ENCODE measurements at regions not wholly inside any gene's neighbourhood (a gene's known extent, or its start where the extent isn't known, plus 50 kb on each side); places are given as distances from the start of the nearest gene placed in this dataset.
A peak's percentile ranks its signal among the peaks of the same experiment; 100 is the strongest.

DNA sequence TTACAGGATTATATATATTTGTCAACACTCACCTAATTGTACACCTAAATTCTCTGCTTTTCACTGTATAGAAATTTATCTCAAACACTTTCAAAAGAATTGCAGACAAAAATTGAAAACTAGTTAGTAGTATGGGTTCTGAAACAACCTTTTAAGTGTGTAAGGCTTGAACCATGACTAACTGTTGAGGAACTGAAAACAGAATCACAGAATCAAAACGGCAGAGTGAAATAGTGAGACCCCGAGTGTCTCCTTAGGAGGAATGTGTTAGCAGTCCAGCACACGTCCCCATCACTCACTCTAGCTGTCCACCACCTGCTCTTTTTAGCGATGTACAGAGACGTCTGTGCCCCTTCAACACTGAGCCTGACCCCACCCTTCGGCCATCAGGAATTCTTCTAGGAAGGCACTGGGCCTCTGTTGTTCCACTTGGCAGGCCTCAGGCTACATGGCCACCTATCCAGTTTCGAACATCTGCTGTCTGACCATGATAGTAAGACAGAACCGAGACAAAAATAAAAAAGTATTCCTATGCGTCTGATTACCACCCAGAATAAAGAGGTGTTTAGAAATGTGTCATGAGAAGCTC lies 227.4 kb downstream of the C6orf118 start:
- DNase-seq: no peak

DNA sequence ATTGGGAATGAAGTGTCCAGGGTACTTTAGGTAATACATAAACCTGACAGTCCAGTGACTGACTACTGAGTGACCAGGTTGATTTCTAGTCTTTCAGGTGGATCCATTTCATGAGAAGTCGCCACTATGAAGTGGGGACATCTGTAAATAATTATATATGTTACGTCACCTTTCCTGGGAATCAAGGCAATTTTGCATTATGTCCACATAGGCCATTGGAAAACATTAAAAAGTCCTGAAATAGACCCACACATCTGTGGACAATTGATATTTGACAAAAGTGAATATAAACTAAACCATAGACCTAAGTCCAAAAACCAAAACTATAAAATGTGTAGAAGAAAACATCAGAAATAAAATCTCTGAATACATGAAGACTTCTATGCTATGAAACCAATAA lies 231.5 kb downstream of the C6orf118 start:
- no peak for DNase-seq

DNA sequence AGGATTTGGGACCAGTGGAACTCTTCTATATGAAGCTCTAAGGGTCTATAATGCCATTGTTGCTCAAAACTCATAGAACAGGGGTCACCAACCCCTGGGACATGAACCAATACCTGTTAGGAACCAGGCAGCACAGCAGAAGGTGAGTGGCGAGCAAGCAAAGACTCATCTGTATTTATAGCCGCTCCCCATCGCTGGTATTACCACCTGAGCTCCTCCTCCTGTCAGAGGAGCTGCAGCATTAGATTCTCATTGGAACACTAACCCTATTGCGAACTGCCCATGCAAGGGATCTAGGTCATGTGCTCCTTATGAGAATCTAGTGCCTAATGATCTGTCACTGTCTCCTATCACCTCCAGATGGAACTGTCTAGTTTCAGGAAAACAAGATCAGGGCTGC lies 237.5 kb downstream of the C6orf118 start:
- no peak for DNase-seq

DNA sequence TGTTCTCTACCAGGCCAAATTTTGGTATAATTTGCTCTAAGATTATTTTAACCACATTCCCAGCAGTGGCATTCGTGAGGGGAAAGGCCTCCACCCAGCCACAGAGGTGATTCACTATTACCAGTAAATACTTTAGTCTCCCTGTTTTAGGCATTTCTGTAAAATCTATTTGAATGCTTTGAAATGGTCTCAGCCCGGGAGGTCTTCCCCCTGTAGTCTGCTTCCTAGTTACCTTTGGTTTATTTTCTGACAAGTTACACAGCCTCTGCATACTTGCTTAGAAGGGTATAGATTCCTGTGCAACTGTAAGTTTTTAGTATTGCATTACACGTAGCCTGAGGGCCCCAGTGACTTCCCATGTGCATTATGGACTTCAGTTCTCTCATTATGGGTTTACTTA lies 248.7 kb downstream of the C6orf118 start:
- no peak for DNase-seq

DNA sequence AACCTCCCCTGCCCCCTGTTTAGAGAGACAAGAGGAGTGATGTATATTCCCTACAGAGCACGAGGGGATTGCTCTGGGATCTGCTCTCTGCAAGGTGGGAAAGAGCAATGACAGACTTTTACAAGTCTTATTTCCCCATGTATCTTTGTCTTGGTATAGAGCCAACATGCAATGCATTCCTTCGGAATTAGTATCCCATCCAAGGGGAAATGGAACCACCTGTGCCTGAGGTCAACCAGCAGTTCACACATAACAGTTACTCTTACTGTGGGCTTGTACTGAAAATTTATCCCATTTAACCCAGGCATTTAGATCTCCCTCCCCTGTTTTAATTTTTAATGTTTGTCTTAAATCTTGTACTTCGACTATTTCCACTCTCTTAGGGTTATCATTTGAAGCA lies 250.4 kb downstream of the C6orf118 start:
- no peak for DNase-seq

DNA sequence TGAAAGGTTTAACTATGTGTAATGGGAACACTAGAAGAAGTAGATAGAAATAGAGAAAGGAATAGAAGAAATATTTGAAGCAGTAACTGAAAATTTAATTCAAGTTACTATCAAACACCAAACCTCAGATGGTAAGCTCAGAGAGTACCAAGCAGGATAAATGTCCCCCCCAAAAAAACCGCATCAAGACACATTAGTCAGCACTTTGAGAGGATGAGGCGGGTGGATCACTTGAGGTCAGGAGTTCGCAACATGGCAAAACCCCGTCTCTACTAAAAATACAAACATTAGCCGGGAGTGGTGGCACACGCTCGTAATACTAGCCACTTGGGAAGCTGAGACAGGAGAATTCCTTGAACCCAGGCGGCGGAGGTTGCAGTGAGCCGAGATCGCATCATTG lies 253.1 kb downstream of the C6orf118 start:
- no peak for DNase-seq

DNA sequence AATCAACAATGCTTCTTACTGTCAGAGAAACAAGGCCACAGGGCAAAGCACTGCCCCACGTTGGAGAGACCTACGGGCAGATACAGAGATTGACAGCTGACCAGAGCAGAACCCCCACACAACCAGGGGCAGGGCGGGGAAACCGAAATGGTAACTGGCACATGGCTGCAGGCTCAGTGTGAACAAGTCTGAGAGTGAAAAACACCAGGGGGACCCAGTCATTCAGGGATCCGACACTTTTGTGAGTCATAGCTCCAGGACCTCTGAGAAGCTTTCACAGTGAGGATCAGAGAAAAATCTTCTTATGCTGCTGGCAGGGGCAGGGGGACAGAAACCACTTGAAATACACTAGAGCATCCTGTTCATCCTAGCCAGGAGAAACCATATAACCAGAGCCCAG lies 254.2 kb downstream of the C6orf118 start:
- DNase-seq: no peak

DNA sequence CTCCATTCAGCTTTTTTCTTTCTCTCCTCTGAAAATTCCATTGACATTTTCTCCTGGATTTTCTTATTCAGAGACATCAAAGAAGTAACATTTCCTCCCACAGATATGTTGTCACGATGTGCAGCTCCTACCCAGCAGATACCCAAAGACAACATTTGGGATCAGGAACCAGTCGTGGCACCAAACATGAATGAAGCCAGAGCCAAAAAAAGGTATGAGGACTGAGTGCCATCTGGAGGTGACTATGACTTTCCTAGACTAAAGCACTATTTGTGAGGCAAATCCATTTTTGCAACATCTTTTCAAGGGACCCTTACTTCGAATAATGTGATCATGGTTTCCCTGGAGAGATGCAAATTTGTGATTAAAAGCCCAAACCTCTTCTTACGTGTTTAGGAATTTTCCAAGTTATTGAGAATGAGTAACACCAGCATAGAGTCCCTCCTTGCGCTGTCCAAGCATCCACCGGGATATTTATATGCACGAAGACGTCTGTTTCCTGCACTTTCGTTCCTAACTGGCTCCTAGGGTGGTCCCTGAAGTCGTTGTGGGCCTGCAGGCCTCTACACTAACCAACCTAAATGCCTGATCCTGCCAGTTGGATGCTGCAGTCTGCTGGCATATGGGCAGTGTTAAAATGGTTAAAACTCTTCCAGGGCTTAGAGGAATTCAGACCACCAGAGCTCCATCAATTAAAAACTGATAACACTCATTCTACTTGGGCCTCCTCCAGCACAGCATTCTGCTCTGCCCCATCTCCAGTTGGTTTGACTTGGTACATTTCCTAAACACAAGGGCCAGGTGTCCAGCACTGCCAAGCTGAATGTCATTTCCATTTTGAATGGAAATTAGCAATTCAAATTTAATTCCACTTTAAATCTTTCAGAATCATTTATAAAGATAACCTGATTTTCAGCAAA lies 256.6 kb downstream of the C6orf118 start:
- no peak for DNase-seq

DNA sequence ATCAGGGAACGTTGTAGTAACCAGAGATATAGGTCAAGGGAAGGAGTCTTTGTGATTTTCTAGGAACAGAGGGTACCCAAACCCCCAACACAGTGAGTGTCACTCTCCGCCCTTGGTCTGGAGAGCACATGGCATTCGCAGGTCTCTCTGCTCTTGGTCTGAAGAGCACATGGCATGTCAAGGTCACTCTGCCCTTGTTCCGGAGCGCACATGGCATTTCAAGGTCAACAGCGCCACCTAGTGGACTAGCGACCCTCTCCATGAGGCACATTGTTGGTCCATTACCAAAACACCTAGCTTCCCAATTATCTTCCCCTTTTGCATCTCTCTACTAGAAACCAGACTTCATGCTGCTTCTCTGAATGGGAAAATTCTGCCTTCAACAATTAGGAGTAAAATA lies 260.0 kb downstream of the C6orf118 start:
- peak in 1 of 5 donors; percentile 1 for DNase-seq

DNA sequence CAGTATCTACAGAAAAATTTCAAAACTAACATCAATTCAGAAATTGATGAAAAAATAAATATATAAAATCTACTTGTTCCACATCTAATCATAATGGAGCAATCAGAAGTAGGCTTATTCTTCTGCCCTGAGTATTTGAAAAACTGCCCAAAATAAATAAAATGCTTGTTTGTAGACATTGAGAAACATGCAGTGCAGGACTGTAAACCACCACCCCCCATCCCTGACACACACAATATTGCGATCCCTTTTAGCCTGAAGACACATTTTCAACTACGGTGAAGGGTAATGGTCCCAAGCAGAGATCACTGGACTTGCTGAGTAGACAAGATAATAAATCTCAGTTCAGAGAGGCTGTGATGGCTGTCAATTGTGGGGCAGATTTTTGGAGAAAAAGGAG lies 261.5 kb downstream of the C6orf118 start:
- no peak for DNase-seq

DNA sequence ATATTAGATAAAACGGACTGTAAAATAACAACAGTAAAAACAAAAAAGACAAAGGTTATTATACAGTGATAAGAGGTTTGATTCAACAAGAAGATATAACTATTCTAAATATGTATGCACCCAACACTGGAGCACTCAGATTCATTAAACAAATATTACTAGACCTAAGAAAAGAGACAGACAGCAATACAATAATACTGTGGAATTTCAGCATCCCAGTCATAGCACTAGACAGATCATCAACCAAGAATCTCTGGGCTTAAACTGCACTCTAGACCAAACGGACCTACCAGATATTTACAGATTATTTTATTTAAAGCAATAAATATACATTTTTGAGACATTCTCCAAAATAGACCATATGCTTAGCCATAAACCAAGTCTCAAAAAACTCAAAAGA lies 263.8 kb downstream of the C6orf118 start:
- DNase-seq: no peak

DNA sequence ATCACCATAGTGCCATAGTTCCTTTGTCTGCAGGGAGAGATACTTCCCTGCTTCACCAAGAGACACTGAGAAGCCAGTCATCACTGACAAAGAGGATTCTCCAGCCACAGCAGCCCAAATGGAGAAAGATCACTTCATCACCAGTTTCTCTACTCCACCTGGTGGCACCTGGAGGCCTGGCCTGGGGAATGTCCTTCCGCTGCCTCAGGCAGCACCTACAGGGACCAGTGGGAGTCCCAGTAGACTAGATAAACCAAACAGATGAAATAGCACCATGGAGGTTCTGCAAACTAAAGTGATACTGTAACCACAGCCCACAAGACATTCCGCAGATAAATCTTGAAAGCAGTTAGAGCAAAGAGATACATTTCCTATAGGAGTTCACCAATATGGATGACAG lies 266.5 kb downstream of the C6orf118 start:
- no peak for DNase-seq

DNA sequence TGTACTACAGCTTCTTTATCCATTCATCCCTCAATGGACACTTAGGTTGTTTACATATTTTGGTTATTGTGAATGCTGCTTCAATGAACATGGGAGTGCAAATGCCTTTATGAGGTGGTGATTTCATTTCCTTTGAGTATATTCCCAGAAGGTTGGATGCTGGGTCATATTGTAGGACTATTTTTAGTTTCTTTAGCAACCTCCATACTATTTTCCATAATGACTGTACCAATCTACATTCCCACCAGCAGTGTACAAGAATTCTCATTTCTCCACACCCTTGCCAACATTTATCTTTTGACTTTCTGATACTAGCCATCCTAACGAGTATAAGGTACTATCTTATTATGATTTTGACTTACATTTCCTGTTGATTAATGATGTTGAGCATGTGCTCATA lies 269.0 kb downstream of the C6orf118 start:
- DNase-seq: no peak

DNA sequence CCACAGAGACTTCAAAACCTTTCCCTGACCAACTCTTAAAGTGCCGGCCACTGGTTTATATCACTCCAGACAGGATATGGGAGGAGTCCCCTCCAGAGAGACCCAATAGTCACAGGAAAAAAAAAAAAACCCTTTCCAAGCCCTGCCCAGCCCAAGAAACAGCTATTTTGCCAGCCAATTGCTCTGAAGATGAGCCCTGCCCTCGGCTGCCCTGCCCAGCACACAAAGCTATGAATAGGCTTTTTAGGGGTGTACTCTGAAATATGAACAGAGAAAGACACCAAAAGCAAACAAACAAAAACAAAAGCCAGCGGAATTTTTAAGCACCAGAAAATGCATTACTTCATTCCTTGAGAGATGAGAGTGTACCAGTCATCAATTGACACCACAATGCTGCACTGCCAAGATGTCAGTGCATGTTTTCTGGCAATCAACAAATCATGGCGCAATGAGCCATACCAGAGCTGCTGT lies 275.1 kb downstream of the C6orf118 start:
- no peak for DNase-seq

DNA sequence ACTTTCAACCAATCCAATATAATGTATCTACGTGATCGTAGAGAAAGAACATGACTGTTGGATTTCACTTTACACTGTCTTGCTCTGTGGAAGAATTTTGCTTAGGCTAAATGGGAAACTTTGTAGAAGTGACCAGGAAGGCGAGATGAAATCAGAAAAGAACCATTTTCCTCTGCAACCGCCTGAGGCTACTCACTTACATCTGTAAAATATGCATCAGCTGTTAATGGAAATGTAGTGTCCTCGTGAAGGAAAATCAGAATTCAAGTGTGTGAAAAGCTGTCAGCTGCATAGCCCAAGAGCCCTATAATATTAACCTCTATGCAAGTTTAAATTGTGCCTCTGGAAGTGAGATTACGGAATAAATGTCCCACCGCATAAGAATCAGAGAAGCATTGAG lies 277.9 kb downstream of the C6orf118 start:
- DNase-seq: no peak

DNA sequence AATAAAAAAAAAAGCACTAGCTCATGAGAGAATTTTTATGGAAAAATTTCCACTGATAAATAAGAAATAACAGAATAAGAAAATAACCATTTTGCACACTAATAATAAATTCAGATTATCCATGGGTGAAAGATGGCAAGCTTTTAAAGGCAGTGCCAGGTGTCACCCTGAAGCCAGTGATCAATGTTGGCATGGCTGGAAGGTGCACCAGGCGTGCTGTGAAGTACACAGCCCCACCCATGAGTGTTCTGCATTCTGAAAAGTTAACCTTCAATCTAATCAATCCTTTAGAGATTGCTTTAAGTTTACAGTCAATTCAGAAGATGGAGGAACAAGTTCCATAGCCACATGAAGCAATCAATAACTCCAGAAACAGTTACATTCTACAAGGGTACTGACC lies 284.4 kb downstream of the C6orf118 start:
- DNase-seq: no peak

DNA sequence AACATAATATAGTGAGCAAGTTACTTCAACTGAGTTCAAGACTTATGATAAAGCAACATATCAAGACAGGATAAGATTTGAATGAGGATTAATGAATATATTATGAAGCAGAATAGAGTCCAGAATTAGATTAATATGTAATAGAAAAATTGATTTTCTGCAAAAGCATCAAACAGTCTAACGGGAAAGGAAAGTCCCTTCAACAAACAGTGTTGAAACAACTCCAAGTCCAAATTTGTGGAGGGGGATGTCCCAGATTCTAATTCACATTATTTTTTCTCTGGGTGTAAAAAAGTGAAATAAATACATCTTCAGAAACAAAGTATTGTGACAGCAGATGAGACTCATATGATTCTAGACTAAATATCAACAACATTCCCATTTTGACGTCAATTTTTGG lies 289.7 kb downstream of the C6orf118 start:
- DNase-seq: no peak

DNA sequence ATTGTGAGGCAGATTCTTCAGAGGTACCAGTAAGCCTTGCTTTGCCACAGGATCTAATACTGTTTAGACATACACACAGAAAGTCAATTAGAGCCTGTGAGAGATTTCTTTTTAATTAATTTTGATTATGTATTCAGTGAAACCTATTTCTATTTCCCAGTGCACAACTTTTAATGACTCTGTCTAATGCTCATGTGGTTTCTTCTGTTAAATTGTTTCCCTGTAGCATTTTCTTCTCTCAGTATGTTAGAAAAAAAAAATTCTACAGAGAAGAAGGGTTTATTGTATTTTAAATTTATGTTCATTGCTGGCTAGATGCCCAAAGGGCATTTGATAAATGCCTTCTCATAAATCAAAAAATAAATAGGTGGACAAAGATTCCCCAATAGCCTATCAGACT lies 293.7 kb downstream of the C6orf118 start:
- no peak for DNase-seq

DNA sequence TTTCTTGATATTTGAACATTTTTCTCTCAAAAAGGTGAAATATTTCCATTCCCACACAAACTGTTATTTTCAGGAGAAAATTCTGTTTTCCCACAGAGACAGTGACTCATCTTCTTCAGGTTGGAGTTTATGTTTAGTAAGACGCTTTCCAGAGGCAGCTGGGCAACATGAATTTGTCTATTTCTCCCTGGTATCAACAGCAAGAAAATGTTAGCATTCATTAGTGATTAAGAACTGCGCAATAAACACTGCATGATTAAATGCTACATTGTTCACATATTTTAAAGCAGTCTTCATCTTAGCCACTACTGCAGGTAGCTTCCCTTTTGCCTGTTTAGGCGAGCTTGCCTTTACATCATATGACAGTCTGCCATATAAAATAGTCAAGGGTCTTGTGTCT lies 295.7 kb downstream of the C6orf118 start:
- no peak for DNase-seq

DNA sequence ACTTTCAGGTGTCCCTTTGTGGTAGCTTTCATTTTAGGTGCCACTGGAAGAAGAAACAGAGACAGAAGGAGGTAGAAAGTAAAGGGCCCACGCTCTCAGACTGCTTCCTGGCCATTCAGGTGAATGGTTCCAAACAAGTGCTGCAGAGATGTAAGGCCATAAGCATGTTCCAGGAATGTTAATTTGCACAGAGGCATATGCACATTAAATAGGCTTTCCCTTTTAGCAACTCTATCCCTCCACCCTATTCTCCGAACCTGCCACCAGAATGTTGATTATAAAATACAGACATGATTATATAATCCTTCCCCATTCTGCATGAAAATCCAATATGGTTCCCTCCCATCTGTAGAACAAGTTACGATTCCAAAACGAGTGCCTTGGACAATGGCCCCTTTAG lies 297.2 kb downstream of the C6orf118 start:
- DNase-seq: no peak

DNA sequence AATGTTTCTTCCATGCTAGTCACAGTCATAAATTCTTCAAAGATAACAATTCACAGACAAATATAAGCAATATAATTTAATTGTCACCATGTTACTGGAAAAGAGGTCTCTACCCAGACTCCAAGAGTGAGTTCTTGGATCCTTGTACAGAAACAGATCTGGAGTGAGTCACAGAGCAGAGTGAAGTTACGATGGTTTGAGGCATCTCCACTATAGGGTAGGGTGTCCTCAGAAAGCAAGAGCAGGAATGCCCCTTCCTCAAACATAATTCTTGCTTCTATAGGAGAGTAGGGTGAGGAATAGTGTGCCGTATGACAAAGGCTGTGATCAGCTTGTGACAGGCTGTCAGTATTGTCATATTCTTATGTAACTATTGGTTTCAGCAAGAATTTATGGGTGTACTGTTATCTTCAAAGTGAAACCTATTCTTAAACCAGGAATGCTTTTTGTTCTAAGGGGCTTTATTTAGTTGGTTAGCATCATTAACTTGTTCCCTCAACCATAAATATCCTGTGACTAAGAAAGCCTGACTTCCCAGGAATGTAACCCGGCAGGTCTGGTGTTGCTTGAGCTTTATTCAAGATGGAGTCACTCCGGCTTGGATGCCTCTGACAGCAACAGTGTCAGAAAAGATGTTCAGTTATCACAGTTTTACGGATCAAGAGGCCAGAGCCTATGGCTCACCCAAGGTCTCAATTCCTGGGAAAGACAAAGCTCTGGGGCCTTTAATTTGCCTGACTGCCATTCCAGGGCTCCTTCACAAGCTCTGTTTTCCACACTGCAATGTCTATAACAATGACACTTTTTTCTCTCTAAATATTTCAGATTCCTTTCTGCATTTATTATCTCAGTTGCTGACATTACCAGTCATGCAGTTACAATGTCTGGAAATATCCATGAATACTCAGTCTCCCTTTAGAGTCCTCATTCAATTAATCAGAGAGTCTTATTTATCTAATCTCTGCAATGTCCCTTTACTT lies 298.6 kb downstream of the C6orf118 start:
- DNase-seq: no peak

DNA sequence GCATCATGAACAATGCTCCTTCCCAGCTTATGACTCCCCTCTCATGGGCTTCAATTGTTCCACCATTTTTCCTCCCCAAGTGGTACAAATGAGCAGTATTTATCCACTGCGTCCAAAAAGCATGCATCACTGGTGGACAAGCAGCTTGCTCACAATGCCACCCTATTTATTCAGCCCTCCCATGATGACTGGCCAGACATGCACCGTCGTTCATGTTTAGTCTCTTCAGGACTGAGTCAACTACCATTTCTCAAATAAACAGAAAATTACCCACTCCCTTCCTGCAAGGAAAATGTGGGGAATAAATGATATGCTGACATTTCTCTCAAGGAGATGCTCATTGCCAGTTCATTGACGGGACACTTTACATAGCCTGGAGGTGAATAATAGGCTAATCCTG lies 300.4 kb downstream of the C6orf118 start:
- no peak for DNase-seq

DNA sequence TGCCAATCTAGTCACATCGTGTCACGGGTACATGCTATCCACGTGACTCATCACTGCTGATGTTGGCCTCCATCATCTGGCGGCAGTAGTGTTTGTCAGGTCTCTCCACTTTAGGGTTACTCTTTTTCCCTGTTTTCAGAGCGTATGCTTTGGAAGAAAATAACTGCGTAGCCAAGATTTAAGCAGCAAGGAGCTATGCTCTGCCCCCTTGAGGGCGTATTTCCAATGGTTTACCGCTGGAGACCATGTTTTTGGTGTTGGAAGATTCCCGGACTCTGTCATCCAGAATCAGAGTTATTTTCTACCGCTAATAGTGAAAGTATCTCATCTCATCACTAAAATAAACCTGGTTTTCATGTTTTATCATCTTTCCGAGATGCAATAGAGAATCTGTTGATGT lies 306.5 kb downstream of the C6orf118 start:
- DNase-seq: no peak
